ENCODE measurements at regions not wholly inside any gene's neighbourhood (a gene's known extent, or its start where the extent isn't known, plus 50 kb on each side); places are given as distances from the start of the nearest gene placed in this dataset.

GRCh38 chr18:55906536-55906935 is 318.5 kb upstream of the TCF4 start:
- 61 to 72% (median 67%) methylated on average over 2 of the region's 2 CpGs for WGBS, 4 donors
- H3K4me3 ChIP-seq: no peak overlapping the region
- no peaks in the 10 kb centered on the region for H3K27me3 ChIP-seq
- H3K9me3 ChIP-seq: no peaks in the 10 kb centered on the region
- H3K27ac ChIP-seq: peak overlapping the region in 4 of 12 donors; percentile 20 to 65 (median 62)
- H3K36me3 ChIP-seq: no peaks in the 10 kb centered on the region
- DNase-seq: no peak
- no peak for TF ChIP-seq POLR2A (IDR thresholded peaks at IDR 0.05)
- no peak for TF ChIP-seq CTCF (IDR thresholded peaks at IDR 0.05)
- H3K4me1 ChIP-seq: peaks cover 0 to 33% (median 5%) of the 10 kb centered on the region in 12 donors
- intact Hi-C loops (cut with DNase I): no loop called here
- ATAC-seq: no peak

- H3K36me3 ChIP-seq: no peaks in the 10 kb centered on the region
- peaks cover 0 to 24% (median 5%) of the 10 kb centered on the region in 12 donors for H3K4me1 ChIP-seq
- no peak for TF ChIP-seq POLR2A (IDR thresholded peaks at IDR 0.05)
- no peak for TF ChIP-seq CTCF (IDR thresholded peaks at IDR 0.05)
- no peak for ATAC-seq
- H3K27ac ChIP-seq: no peak overlapping the region
- H3K4me3 ChIP-seq: no peak overlapping the region
- no peak for DNase-seq
- no peaks in the 10 kb centered on the region for H3K27me3 ChIP-seq
- WGBS, 4 donors: 59 to 70% (median 68%) methylated on average over 6 of the region's 6 CpGs
- H3K9me3 ChIP-seq: no peaks in the 10 kb centered on the region
- intact Hi-C loops (cut with DNase I): no loop called here
These were observed 315.9 kb upstream of the TCF4 start for GRCh38 chr18:55903911-55904310.

- H3K27me3 ChIP-seq: no peaks in the 10 kb centered on the region
- no peaks in the 10 kb centered on the region for H3K9me3 ChIP-seq
- H3K4me3 ChIP-seq: no peak overlapping the region
- WGBS, 4 donors: 60 to 70% (median 65%) methylated on average over 2 of the region's 2 CpGs
- TF ChIP-seq POLR2A (IDR thresholded peaks at IDR 0.05): no peak
- TF ChIP-seq CTCF (IDR thresholded peaks at IDR 0.05): no peak
- no peaks in the 10 kb centered on the region for H3K36me3 ChIP-seq
- intact Hi-C loops (cut with DNase I): no loop called here
- ATAC-seq (no peak), DNase-seq (no peak)
- no peaks in the 10 kb centered on the region for H3K4me1 ChIP-seq
- H3K27ac ChIP-seq: no peak overlapping the region
These were observed 312.4 kb upstream of the TCF4 start for GRCh38 chr18:55900380-55900779.

DNA sequence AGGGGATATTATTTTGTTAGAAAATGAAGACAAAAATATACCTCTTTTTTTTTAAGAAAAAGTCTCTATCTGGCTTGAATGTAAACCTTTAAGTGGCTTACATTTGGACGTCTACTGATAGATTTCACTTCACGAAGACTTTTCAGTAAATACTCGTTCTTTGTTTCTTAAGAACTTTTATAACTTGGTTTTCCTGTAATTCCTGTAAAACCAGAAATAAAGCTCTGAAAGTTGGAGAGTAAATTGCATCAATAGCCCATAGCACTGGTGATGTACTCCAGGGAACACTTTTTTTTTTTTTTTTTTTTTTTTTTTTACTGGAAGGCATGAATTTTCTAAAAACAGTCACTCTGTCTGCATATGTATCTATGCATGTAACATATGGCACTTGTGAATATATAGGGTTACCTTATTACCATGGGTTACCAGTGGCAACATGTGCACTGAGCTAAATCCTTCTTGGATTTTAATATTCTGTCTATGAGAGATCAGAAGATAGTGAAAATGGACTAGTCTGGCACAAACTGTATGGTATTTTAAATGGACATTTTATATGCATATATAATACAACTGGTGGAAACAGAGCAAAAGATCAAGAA is 309.2 kb upstream of the TCF4 start:
- no peaks in the 10 kb centered on the region for H3K36me3 ChIP-seq
- TF ChIP-seq CTCF (IDR thresholded peaks at IDR 0.05) (no peak), POLR2A (IDR thresholded peaks at IDR 0.05) (no peak)
- H3K9me3 ChIP-seq: no peaks in the 10 kb centered on the region
- WGBS, 4 donors: 93 to 99% (median 97%) methylated on average over 3 of the region's 3 CpGs
- intact Hi-C loops (cut with DNase I): no loop called here
- no peaks in the 10 kb centered on the region for H3K27me3 ChIP-seq
- H3K27ac ChIP-seq: no peak overlapping the region
- ATAC-seq (no peak), DNase-seq (no peak)
- no peaks in the 10 kb centered on the region for H3K4me1 ChIP-seq
- no peak overlapping the region for H3K4me3 ChIP-seq
